ENCODE measurements at regions not wholly inside any gene's neighbourhood (a gene's known extent, or its start where the extent isn't known, plus 50 kb on each side); places are given as distances from the start of the nearest gene placed in this dataset.

GRCh38 chr5:97455996-97456395 lies 272.9 kb upstream of the RIOK2 start (continued):
- TF ChIP-seq ZNF510 (tag by site-specific recombination; IDR thresholded peaks at IDR 0.05; ENCODE audit: insufficient replicate concordance), result no peak

GRCh38 chr5:97458851-97459250 lies 275.8 kb upstream of the RIOK2 start:
- no peaks in the 10 kb centered on the region for H3K4me1 ChIP-seq (ENCODE audit: control insufficient read depth, insufficient read depth, low read length)
- TF ChIP-seq ZNF148 (tag by site-specific recombination; IDR thresholded peaks at IDR 0.05; ENCODE audit: borderline replicate concordance), result no peak
- TF ChIP-seq ZNF19 (tag by site-specific recombination; IDR thresholded peaks at IDR 0.05; ENCODE audit: low read depth), result no peak
- TF ChIP-seq ZSCAN23 (tag by site-specific recombination; IDR thresholded peaks at IDR 0.05), result no peak
- TF ChIP-seq ZNF184 (tag by site-specific recombination; IDR thresholded peaks at IDR 0.05), result no peak
- no peak for TF ChIP-seq ZNF354C (tag by site-specific recombination; IDR thresholded peaks at IDR 0.05; ENCODE audit: borderline replicate concordance, low read depth)
- no peak for TF ChIP-seq AEBP2 (tag by site-specific recombination; IDR thresholded peaks at IDR 0.05; ENCODE audit: borderline replicate concordance)
- no peak for TF ChIP-seq ZBTB48 (tag by site-specific recombination; IDR thresholded peaks at IDR 0.05)
- no peak for TF ChIP-seq KLF16 (tag by site-specific recombination; IDR thresholded peaks at IDR 0.05)
- TF ChIP-seq ZNF558 (tag by site-specific recombination; IDR thresholded peaks at IDR 0.05), result no peak
- TF ChIP-seq ZNF24 (tag by site-specific recombination; IDR thresholded peaks at IDR 0.05), result no peak
- TF ChIP-seq ZNF16 (tag by site-specific recombination; IDR thresholded peaks at IDR 0.05; ENCODE audit: low read depth), result no peak
- TF ChIP-seq ZNF747 (tag by site-specific recombination; IDR thresholded peaks at IDR 0.05), result no peak
- H3K9me3 ChIP-seq (ENCODE audit: control insufficient read depth, insufficient read depth, low read depth, low read length), result no peaks in the 10 kb centered on the region
- CTCF ChIA-PET, result no interaction called here
- H3K27ac ChIP-seq (ENCODE audit: extremely low read depth, low read depth, low read length), result no peak overlapping the region
- POLR2A ChIA-PET, result no interaction called here
- H3K36me3 ChIP-seq (ENCODE audit: control insufficient read depth in 2 of 2, insufficient read depth in 1 of 2, low read length in 2 of 2), result no peaks in the 10 kb centered on the region
- no peak overlapping the region for H3K4me3 ChIP-seq (ENCODE audit: low read depth, low read length)

- Histone ChIP-seq H3K27ac (ENCODE audit: extremely low read depth, low read depth, low read length) (no peak overlapping the region), H3K4me1 (ENCODE audit: control insufficient read depth, insufficient read depth, low read length) (no peaks in the 10 kb centered on the region), H3K9me3 (ENCODE audit: control insufficient read depth, insufficient read depth, low read depth, low read length) (no peaks in the 10 kb centered on the region), H3K36me3 (ENCODE audit: control insufficient read depth in 2 of 2, insufficient read depth in 1 of 2, low read length in 2 of 2) (no peaks in the 10 kb centered on the region), H3K4me3 (ENCODE audit: low read depth, low read length) (no peak overlapping the region)
- no peak for TF ChIP-seq ZFP41 (tag by site-specific recombination; IDR thresholded peaks at IDR 0.05; ENCODE audit: borderline replicate concordance)
- CTCF ChIA-PET, result no interaction called here
- POLR2A ChIA-PET, result no interaction called here
Observed at GRCh38 chr5:97471951-97472350, 288.9 kb upstream of the RIOK2 start.

- no peaks in the 10 kb centered on the region for H3K9me3 ChIP-seq (ENCODE audit: control insufficient read depth, insufficient read depth, low read depth, low read length)
- no peaks in the 10 kb centered on the region for H3K36me3 ChIP-seq (ENCODE audit: control insufficient read depth in 2 of 2, insufficient read depth in 1 of 2, low read length in 2 of 2)
- POLR2A ChIA-PET, result no interaction called here
- CTCF ChIA-PET, result interaction anchor here (0.6 to 1.1 kb wide), 3 partner anchors 56 to 80 kb away, joined by 3 to 4 read pairs (median 3); no protein-coding TSS in a partner anchor
- no peak overlapping the region for H3K27ac ChIP-seq (ENCODE audit: extremely low read depth, low read depth, low read length)
- no peaks in the 10 kb centered on the region for H3K4me1 ChIP-seq (ENCODE audit: control insufficient read depth, insufficient read depth, low read length)
- H3K4me3 ChIP-seq (ENCODE audit: low read depth, low read length), result no peak overlapping the region
- TF ChIP-seq REPIN1 (tag by site-specific recombination; IDR thresholded peaks at IDR 0.05; ENCODE audit: low read depth) (no peak), ZNF677 (tag by site-specific recombination; IDR thresholded peaks at IDR 0.05) (no peak), ZNF223 (tag by site-specific recombination; IDR thresholded peaks at IDR 0.05) (no peak), ZNF157 (tag by site-specific recombination; IDR thresholded peaks at IDR 0.05) (no peak), ZXDB (tag by site-specific recombination; IDR thresholded peaks at IDR 0.05) (no peak), HOXC10 (CRISPR knock-in tag; IDR thresholded peaks at IDR 0.05) (no peak), BCL11A (tag by site-specific recombination; IDR thresholded peaks at IDR 0.05; ENCODE audit: low read depth) (no peak), ZBTB11 (tag by site-specific recombination; conservative IDR thresholded peaks at IDR 0.05; ENCODE audit: low read depth) (no peak), ZNF2 (tag by site-specific recombination; IDR thresholded peaks at IDR 0.05) (no peak), ZNF837 (tag by site-specific recombination; IDR thresholded peaks at IDR 0.05) (no peak), ZEB2 (tag by site-specific recombination; IDR thresholded peaks at IDR 0.05) (no peak), KLF9 (tag by site-specific recombination; IDR thresholded peaks at IDR 0.05; ENCODE audit: low read depth) (no peak)
Observed at GRCh38 chr5:97475847-97476246, 292.8 kb upstream of the RIOK2 start.
